ENCODE measurements at regions not wholly inside any gene's neighbourhood (a gene's known extent, or its start where the extent isn't known, plus 50 kb on each side); places are given as distances from the start of the nearest gene placed in this dataset.

DNA sequence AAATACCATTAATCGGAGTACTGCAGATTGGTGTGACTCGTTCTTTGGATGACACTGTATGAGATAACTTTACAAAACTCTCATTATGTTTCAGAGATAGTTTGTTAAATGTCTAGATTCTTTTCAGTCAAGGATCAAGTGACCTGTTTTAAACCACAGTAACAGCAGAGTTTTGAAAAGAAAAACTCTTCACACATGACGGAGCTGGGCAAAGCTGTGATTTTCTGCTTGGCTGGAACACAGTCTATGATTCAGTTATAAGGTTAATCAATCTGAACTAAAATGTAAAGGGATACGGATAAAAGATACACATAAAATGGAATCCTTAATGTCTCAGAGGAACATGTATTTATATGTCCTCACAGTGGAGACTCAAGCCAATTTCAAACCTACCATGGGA is 573.2 kb downstream of the PRKD1 start:
- TF ChIP-seq, protein P1, sequence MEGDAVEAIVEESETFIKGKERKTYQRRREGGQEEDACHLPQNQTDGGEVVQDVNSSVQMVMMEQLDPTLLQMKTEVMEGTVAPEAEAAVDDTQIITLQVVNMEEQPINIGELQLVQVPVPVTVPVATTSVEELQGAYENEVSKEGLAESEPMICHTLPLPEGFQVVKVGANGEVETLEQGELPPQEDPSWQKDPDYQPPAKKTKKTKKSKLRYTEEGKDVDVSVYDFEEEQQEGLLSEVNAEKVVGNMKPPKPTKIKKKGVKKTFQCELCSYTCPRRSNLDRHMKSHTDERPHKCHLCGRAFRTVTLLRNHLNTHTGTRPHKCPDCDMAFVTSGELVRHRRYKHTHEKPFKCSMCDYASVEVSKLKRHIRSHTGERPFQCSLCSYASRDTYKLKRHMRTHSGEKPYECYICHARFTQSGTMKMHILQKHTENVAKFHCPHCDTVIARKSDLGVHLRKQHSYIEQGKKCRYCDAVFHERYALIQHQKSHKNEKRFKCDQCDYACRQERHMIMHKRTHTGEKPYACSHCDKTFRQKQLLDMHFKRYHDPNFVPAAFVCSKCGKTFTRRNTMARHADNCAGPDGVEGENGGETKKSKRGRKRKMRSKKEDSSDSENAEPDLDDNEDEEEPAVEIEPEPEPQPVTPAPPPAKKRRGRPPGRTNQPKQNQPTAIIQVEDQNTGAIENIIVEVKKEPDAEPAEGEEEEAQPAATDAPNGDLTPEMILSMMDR (IDR thresholded peaks at IDR 0.05; ENCODE audit: control insufficient read depth, insufficient read depth, low read depth, low read length, missing control alignments), result no peak
- no peak for DNase-seq (ENCODE audit: low read depth)
- no peak overlapping the region for H3K4me3 ChIP-seq (ENCODE audit: control insufficient read depth, low read depth, low read length)

DNA sequence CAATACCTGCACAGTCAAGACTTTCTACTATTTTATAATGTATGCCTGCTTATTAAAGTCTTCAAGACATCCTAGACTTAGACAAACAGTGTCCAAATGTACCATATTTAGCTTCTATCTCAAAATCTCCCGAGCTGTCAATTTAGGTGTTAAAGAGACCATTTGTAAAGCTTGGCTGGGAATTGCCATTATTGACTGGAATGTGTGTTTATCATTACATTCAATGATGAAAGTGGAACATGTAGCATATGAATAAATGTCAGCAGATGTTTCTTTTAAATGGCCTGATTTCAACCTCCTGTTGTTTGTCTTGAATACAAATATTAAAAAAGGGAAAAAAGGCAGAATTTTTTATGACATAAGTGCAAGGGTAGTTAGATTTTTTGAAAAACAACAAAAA is 572.3 kb downstream of the PRKD1 start:
- no peak overlapping the region for H3K4me3 ChIP-seq (ENCODE audit: control insufficient read depth, low read depth, low read length)
- TF ChIP-seq, protein P1 (IDR thresholded peaks at IDR 0.05; ENCODE audit: control insufficient read depth, insufficient read depth, low read depth, low read length, missing control alignments), result no peak
- no peak for DNase-seq (ENCODE audit: low read depth)

DNA sequence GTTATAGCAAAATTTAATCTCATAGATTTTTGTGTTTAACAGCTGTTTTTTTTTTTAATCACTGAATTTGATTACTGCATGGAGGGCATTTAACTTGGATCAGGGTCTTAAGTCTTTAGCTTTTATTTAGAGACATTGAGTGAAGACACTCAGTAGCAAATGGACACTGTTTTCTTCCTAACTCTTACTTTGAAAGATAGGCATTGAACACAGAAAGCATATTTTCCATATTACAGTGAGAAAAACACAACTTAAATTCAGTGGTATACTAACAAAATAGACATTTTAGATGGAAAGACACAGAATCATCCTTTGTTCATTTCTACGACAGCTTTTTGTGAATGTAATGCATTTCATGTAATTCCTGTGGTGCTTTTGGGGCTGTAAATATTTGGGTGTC is 571.8 kb downstream of the PRKD1 start:
- H3K4me3 ChIP-seq (ENCODE audit: control insufficient read depth, low read depth, low read length), result no peak overlapping the region
- TF ChIP-seq, protein P1 (IDR thresholded peaks at IDR 0.05; ENCODE audit: control insufficient read depth, insufficient read depth, low read depth, low read length, missing control alignments), result no peak
- no peak for DNase-seq (ENCODE audit: low read depth)

DNA sequence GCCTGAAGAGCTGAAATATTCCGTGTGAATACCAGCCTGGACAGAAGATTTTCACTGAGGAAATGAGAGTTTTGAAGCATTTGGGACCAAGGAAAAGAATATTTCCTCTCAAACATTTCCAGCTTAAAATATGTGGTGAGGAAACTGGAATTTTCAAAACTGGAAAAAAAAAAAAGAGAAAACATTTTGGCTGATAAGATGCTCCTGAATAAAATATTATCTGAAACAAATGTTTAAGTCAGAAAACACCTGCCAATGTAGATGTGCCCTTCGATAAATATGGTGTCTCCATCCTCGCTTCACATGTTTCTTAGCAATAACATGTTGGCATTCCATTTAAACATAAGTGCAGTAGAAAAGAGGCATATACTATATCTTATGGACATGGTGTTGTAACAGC is 567.0 kb downstream of the PRKD1 start:
- no peak for DNase-seq (ENCODE audit: low read depth)
- TF ChIP-seq, protein P1 (IDR thresholded peaks at IDR 0.05; ENCODE audit: control insufficient read depth, insufficient read depth, low read depth, low read length, missing control alignments), result no peak

DNA sequence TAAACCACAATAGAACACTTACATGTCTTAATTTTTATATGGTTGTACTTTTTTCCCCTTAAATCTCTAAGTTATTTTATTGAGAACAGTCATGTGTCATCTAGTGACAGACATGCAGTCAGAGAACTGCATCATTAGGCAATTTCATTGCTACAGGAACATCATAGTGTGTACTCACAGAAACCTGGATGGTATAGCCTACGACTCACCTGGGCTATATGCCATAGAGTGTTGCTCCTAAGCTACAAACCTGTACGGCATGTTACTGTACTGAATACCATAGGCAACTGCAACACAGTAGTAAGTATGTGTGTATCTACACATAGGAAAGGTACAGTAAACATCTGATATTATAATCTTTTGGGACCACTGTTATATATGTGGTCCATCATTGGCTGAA is 557.6 kb downstream of the PRKD1 start:
- DNase-seq (ENCODE audit: low read depth), result no peak
- TF ChIP-seq, protein P1 (IDR thresholded peaks at IDR 0.05; ENCODE audit: control insufficient read depth, insufficient read depth, low read depth, low read length, missing control alignments), result no peak
- H3K4me3 ChIP-seq (ENCODE audit: control insufficient read depth, low read depth, low read length), result no peak overlapping the region

More for the DNA sequence above, 567.0 kb downstream of the PRKD1 start:
- no peak overlapping the region for H3K4me3 ChIP-seq (ENCODE audit: control insufficient read depth, low read depth, low read length)

DNA sequence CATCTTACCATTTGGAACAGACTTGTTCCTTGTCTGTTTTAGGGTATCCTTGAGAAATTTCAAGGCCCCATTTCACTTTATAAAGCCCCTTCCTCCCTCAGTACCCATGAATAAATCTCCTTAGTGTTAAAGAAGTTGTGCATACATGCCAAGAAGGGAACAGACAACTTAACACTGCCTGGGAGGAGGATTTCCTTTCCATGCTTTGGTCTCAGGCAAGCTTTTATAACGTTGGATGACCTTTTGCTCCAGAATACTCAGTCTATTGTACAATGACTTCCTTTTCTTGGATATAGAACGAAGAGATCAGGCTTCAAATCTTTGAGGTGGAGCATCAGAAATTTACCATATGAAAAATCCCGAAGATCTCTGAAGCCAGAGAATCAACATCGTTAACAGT is 551.4 kb downstream of the PRKD1 start:
- DNase-seq (ENCODE audit: low read depth), result no peak
- TF ChIP-seq, protein P1 (IDR thresholded peaks at IDR 0.05; ENCODE audit: control insufficient read depth, insufficient read depth, low read depth, low read length, missing control alignments), result no peak

DNA sequence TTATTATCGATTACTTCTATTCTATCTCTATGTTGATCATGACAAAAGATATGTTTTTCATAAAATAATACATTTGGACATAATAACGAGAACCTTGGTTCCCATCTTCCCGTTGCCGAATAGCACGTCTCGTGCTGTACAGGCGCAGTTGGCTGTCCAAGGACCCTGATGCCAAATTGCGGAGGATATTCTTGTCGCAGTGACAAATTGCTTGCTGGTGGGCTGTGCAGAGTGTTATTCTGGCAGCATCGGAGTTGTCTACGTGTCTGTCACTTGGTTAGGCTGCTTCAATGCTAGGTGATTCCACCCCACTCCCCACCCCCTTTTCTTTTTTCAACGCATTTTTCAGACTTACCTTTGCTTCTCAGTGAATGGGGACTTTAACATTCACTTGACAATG is 546.8 kb downstream of the PRKD1 start:
- H3K4me3 ChIP-seq (ENCODE audit: control insufficient read depth, low read depth, low read length), result no peak overlapping the region
- no peak for DNase-seq (ENCODE audit: low read depth)
- TF ChIP-seq, protein P1 (IDR thresholded peaks at IDR 0.05; ENCODE audit: control insufficient read depth, insufficient read depth, low read depth, low read length, missing control alignments), result no peak

More for the DNA sequence above, 551.4 kb downstream of the PRKD1 start:
- no peak overlapping the region for H3K4me3 ChIP-seq (ENCODE audit: control insufficient read depth, low read depth, low read length)
